SK-N-SH (cell line): ENCODE measurements at regions not wholly inside any gene's neighbourhood (a gene's known extent, or its start where the extent isn't known, plus 50 kb on each side); places are given as distances from the start of the nearest gene placed in this dataset.

Experiments
- FOXM1 ChIP-seq: IDR thresholded peaks from 2 replicates; pipeline ENCODE4 v1.4.0; 2012; ENCODE audit warnings: low read depth, mild to moderate bottlenecking
- JUND ChIP-seq: IDR thresholded peaks from 2 replicates; pipeline ENCODE4 v1.4.0; 2012
- TEAD4 ChIP-seq: IDR thresholded peaks from 2 replicates; pipeline ENCODE4 v1.4.0; 2012; ENCODE audit warnings: mild to moderate bottlenecking, borderline replicate concordance; ENCODE audit not compliant: insufficient read depth

DNA sequence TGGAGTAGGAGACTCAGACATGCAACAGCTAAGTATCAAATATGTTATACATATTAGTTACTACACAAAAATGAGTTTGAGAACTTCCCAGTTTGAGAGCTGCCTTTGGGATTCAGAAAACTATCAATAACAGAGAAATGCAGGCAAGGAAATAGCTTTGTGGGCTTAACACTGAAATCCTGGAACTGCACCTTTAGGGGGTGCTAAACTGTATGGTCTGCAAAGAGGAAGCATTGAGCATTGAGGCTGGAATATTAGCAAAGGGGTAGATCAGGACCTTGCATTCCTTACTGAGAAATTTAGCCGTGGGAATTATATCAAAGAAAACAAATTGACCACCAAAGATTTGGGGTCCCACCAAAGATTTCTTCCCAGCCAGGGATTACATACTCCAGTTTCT, 580.0 kb downstream of the ZNF385D start:
- TF ChIP-seq FOXM1: no peak
- no peak for TF ChIP-seq TEAD4
- no peak for TF ChIP-seq JUND
